IMR-90 (cell line): ENCODE measurements at regions not wholly inside any gene's neighbourhood (a gene's known extent, or its start where the extent isn't known, plus 50 kb on each side); places are given as distances from the start of the nearest gene placed in this dataset.

ENCODE experiments used
- ATAC-seq: fragments of 200-7000 bp; cut with Tn5 transposase; 2 replicates; pipeline ENCODE4 v1.9.1; 2020; ENCODE audit warnings: low read depth, mild to moderate bottlenecking, moderate library complexity
- BruUV-seq: library from RNA; stranded (reverse); fragments of 400-500 nt; replicated peaks from 2 replicates; lab custom pipeline; 2021; lab: Mats Ljungman, UMichigan
- CTCF ChIA-PET: fragments of 300-600 bp; formaldehyde crosslinking; extraction: SDS; loops from one replicate; lab custom pipeline; 2021; ENCODE audit warnings: antibody characterized with exemption; lab: Yijun Ruan, JAX
- POLR2A ChIA-PET: fragments of 300-600 bp; sonication (Branson Sonifier 250); formaldehyde crosslinking; loops from one replicate; lab custom pipeline; 2022; ENCODE audit warnings: antibody characterized with exemption; ENCODE audit not compliant: unreplicated experiment; lab: Charles Lee
- DNase-seq: peaks from one replicate; pipeline ENCODE4 v3.0.0; 2013
- H2AFZ ChIP-seq: replicated peaks from 2 replicates; pipeline ENCODE3; 2013; ENCODE audit warnings: low read length, mild to moderate bottlenecking; ENCODE audit not compliant: poor library complexity
- H2AK5ac ChIP-seq: 2 replicates; pipeline ENCODE4 v1.6.1; 2013; ENCODE audit warnings: low read depth, low read length, inconsistent platforms
- H2AK9ac ChIP-seq: replicated peaks from 2 replicates; pipeline ENCODE3; 2013; ENCODE audit warnings: mild to moderate bottlenecking, low read depth, low read length, moderate library complexity; ENCODE audit not compliant: poor library complexity
- H2BK120ac ChIP-seq: 2 replicates; pipeline ENCODE4 v1.6.1; 2013; ENCODE audit warnings: low read depth, low read length, inconsistent platforms
- H2BK15ac ChIP-seq: 3 replicates; pipeline ENCODE4 v1.6.1; 2013; ENCODE audit warnings: low read depth, low read length, inconsistent platforms
- H2BK20ac ChIP-seq: 2 replicates; pipeline ENCODE4 v1.6.1; 2013; ENCODE audit warnings: low read depth, mild to moderate bottlenecking, inconsistent platforms, low read length, moderate library complexity
- H2BK5ac ChIP-seq: 2 replicates; pipeline ENCODE4 v1.6.1; 2013; ENCODE audit warnings: mild to moderate bottlenecking, low read depth, low read length, inconsistent platforms; ENCODE audit not compliant: poor library complexity, severe bottlenecking
- H3K14ac ChIP-seq: replicated peaks from 2 replicates; pipeline ENCODE4 v1.6.1; 2013; ENCODE audit warnings: low read depth, low read length, inconsistent platforms
- H3K18ac ChIP-seq: 2 replicates; pipeline ENCODE4 v1.6.1; 2013; ENCODE audit warnings: low read depth, low read length, control low read depth
- H3K23ac ChIP-seq: 2 replicates; pipeline ENCODE4 v1.6.1; 2013; ENCODE audit warnings: low read depth, low read length, inconsistent platforms
- H3K27ac ChIP-seq: 2 replicates; pipeline ENCODE4 v1.5.1; 2013; ENCODE audit warnings: mild to moderate bottlenecking, control low read depth, low read length; ENCODE audit not compliant: insufficient read depth
- H3K27me3 ChIP-seq: 2 replicates; pipeline ENCODE4 v1.6.1; 2013; ENCODE audit warnings: low read length; ENCODE audit not compliant: control insufficient read depth, insufficient read depth
- H3K36me3 ChIP-seq: 2 replicates; pipeline ENCODE4 v1.6.1; 2013; ENCODE audit warnings: low read length, mixed read lengths; ENCODE audit not compliant: control insufficient read depth, insufficient read depth
- H3K4ac ChIP-seq: 2 replicates; pipeline ENCODE4 v1.6.1; 2013; ENCODE audit warnings: low read depth, low read length, inconsistent platforms
- H3K4me1 ChIP-seq: 2 replicates; pipeline ENCODE4 v1.6.1; 2013; ENCODE audit warnings: low read length, mixed read lengths; ENCODE audit not compliant: control insufficient read depth, insufficient read depth
- H3K4me2 ChIP-seq: 2 replicates; pipeline ENCODE4 v1.6.1; 2013; ENCODE audit warnings: low read depth, mild to moderate bottlenecking, control low read depth, low read length, moderate library complexity
- H3K4me3 ChIP-seq: 2 replicates; pipeline ENCODE4 v1.5.1; 2013; ENCODE audit warnings: low read depth, mild to moderate bottlenecking, control low read depth, low read length, moderate library complexity; ENCODE audit not compliant: insufficient read depth
- H3K56ac ChIP-seq: 2 replicates; pipeline ENCODE4 v1.6.1; 2013; ENCODE audit warnings: low read length, inconsistent platforms; ENCODE audit not compliant: insufficient read depth; ENCODE audit errors: extremely low read depth
- H3K79me1 ChIP-seq, 2 experiments: 2 replicates each; pipeline ENCODE4 v1.6.1; 2013; ENCODE audit warnings: low read length in 2 of 2, inconsistent platforms in 1 of 2, low read depth in 1 of 2
- H3K9ac ChIP-seq: 2 replicates; pipeline ENCODE4 v1.6.1; 2013; ENCODE audit warnings: low read depth, low read length, control low read depth
- H3K9me1 ChIP-seq: 2 replicates; pipeline ENCODE4 v1.6.1; 2013; ENCODE audit warnings: low read length, inconsistent platforms; ENCODE audit not compliant: insufficient read depth
- H3K9me3 ChIP-seq: 2 replicates; pipeline ENCODE4 v1.6.1; 2013; ENCODE audit warnings: low read length; ENCODE audit not compliant: control insufficient read depth, insufficient read depth
- H4K20me1 ChIP-seq: 2 replicates; pipeline ENCODE4 v1.6.1; 2013; ENCODE audit warnings: low read length, inconsistent platforms; ENCODE audit not compliant: insufficient read depth
- H4K5ac ChIP-seq: 2 replicates; pipeline ENCODE4 v1.6.1; 2013; ENCODE audit warnings: mild to moderate bottlenecking, low read depth, low read length, control low read depth
- H4K8ac ChIP-seq, 2 experiments: 2 replicates each; pipeline ENCODE4 v1.6.1; 2013; ENCODE audit warnings: low read depth in 2 of 2, low read length in 2 of 2, control low read depth in 1 of 2, inconsistent platforms in 1 of 2
- H4K91ac ChIP-seq: 2 replicates; pipeline ENCODE4 v1.6.1; 2013; ENCODE audit warnings: low read depth, low read length, inconsistent platforms; ENCODE audit not compliant: insufficient read depth
- RCOR1 ChIP-seq: IDR thresholded peaks from 2 replicates; pipeline ENCODE4 v1.6.1; 2012; ENCODE audit warnings: mild to moderate bottlenecking, low read length, improper control_type of control experiment; ENCODE audit not compliant: insufficient replicate concordance
- WGBS, 2 experiments: methylation state at CpG; one replicate each; pipeline versions ENCODE4 v1.1.5 to v1.1.7; 2013; ENCODE audit warnings: missing lambda C conversion rate in 2 of 2; ENCODE audit not compliant: insufficient read length in 1 of 2; ENCODE audit errors: extremely low coverage in 2 of 2; 5-methylcytosine and 5-hydroxymethylcytosine counted together
- dilution Hi-C: fragments of 300-500 bp; cut with HindIII; formaldehyde crosslinking; loops from one replicate; pipeline ENCODE4 v1.14.3; 2018; ENCODE audit warnings: low sequenced_read_pairs; ENCODE audit not compliant: unreplicated experiment
- in situ Hi-C: fragments of 300-500 bp; cut with MboI; formaldehyde crosslinking; loops from 3 replicates; pipeline ENCODE4 v1.14.3; 2019; ENCODE audit warnings: low sequenced_read_pairs, inconsistent platforms, mixed read lengths
- intact Hi-C: fragments of 100-400 bp; cut with micrococcal nuclease; formaldehyde crosslinking; loops from 2 replicates; pipeline ENCODE4 v1.10.0; 2022

GRCh38 chr1:34611571-34611970 lies 143.3 kb upstream of the GJB5 start:
- no TSS peak for BruUV-seq
- in situ Hi-C loops: no loop called here
- Histone ChIP-seq H3K4me2 (no peak overlapping the region), H3K4me1 (no peaks in the 10 kb centered on the region), H3K18ac (no peak overlapping the region), H3K9ac (no peak overlapping the region), H3K27me3 (no peaks in the 10 kb centered on the region), H2BK20ac (no peak overlapping the region), H3K79me1 (no peaks in the 10 kb centered on the region), H2BK120ac (no peak overlapping the region), H2AK5ac (no peak overlapping the region), H2BK15ac (no peak overlapping the region), H2BK5ac (no peak overlapping the region), H2AFZ (no peak overlapping the region), H4K91ac (no peak overlapping the region), H3K36me3 (no peaks in the 10 kb centered on the region), H2AK9ac (no peak overlapping the region), H3K14ac (no peak overlapping the region), H3K23ac (no peak overlapping the region), H4K8ac (no peak overlapping the region), H3K4me3 (no peak overlapping the region), H3K27ac (no peak overlapping the region), H4K20me1 (no peaks in the 10 kb centered on the region), H3K9me1 (no peaks in the 10 kb centered on the region), H3K9me3 (peaks cover 13% of the 10 kb centered on the region), H3K4ac (no peak overlapping the region), H3K56ac (no peak overlapping the region), H4K5ac (no peak overlapping the region)
- no CpG with 5 or more reads among the region's 5 CpGs for WGBS, 2 experiments
- ChIA-PET POLR2A (no interaction called here), CTCF (no interaction called here)
- intact Hi-C loops: no loop called here
- ATAC-seq (no peak), DNase-seq (no peak)
- no peak for TF ChIP-seq RCOR1
- dilution Hi-C loops: no loop called here
